Gastroesophageal sphincter (tissue), 3 donors: ENCODE measurements at regions not wholly inside any gene's neighbourhood (a gene's known extent, or its start where the extent isn't known, plus 50 kb on each side); places are given as distances from the start of the nearest gene placed in this dataset.
"Not testable (repeated sequence)": the region's sequence is repeated elsewhere in the genome, so short reads cannot be mapped to it uniquely, and the experiment has no call there.

Experiments
- CTCF ChIP-seq, 4 experiments: fragments of 200-600 bp in 2 of 4; fragments of 450-650 bp in 2 of 4; sonication (generic) in 1 of 4; IDR thresholded peaks; one replicate each; pipeline ENCODE4 v1.5.1; 2017 to 2019; ENCODE audit warnings: antibody characterized with exemption in 4 of 4, mild to moderate bottlenecking in 2 of 4, moderate library complexity in 2 of 4
- POLR2A ChIP-seq, 2 donors: fragments of 450-650 bp; IDR thresholded peaks; one replicate each; pipeline ENCODE4 v1.6.1; 2017; ENCODE audit warnings: antibody characterized with exemption in 2 of 2, mild to moderate bottlenecking in 2 of 2, moderate library complexity in 1 of 2

- TF ChIP-seq CTCF, POLR2A (IDR thresholded peaks at IDR 0.05): not testable (repeated sequence)
Observed at GRCh38 chr11:29142573-29142972, 874.3 kb downstream of the KCNA4 start.
